ENCODE measurements at regions not wholly inside any gene's neighbourhood (a gene's known extent, or its start where the extent isn't known, plus 50 kb on each side); places are given as distances from the start of the nearest gene placed in this dataset.
"Not testable (repeated sequence)": the region's sequence is repeated elsewhere in the genome, so short reads cannot be mapped to it uniquely, and the experiment has no call there.

DNA sequence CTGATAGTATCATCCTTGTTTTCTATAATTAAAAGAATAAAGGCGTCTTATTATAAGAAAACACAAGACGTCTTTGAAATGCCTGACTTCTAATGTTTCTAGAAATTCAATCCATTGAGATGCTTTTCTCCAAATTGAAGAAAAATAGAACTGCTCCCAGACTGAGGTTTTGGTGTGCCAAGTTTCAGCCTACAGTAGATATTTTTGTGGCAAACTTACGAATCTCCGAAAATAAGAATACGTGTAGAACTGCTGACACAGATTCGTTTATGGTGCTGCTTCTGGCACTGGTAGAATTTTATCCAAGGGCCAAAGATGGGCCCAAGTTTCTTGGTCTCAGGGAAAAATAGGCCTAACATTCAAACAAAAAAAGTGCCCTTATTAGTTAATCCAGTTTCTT, 554.5 kb upstream of the NR5A2 start:
- DNase-seq (ENCODE audit: low read depth) = no peak
- H3K4me3 ChIP-seq (ENCODE audit: low read depth, low read length) = no peak overlapping the region
- TF ChIP-seq, protein P1, sequence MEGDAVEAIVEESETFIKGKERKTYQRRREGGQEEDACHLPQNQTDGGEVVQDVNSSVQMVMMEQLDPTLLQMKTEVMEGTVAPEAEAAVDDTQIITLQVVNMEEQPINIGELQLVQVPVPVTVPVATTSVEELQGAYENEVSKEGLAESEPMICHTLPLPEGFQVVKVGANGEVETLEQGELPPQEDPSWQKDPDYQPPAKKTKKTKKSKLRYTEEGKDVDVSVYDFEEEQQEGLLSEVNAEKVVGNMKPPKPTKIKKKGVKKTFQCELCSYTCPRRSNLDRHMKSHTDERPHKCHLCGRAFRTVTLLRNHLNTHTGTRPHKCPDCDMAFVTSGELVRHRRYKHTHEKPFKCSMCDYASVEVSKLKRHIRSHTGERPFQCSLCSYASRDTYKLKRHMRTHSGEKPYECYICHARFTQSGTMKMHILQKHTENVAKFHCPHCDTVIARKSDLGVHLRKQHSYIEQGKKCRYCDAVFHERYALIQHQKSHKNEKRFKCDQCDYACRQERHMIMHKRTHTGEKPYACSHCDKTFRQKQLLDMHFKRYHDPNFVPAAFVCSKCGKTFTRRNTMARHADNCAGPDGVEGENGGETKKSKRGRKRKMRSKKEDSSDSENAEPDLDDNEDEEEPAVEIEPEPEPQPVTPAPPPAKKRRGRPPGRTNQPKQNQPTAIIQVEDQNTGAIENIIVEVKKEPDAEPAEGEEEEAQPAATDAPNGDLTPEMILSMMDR (conservative IDR thresholded peaks at IDR 0.05; ENCODE audit: low read depth, low read length) = no peak

DNA sequence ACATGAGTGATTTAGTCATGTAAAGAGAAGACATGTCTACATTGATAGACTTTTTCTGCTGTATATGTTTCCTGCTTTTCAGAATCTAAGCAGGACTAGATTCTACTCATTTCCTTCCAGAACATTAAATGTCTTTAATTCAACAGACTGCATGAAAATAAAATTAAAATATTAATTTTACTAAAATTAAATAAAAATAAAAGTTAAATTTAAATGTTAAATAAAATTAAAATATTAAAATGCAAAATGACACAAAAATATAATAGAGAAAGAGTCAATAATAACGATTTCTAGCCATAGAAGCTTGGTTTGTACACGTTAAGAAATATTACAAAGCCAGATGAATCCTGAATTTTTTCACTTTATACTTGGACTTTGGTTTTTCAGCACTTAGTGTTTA, 552.8 kb upstream of the NR5A2 start:
- DNase-seq (ENCODE audit: low read depth) = no peak
- TF ChIP-seq, protein P1 (conservative IDR thresholded peaks at IDR 0.05; ENCODE audit: low read depth, low read length) = no peak
- H3K4me3 ChIP-seq (ENCODE audit: low read depth, low read length) = no peak overlapping the region

DNA sequence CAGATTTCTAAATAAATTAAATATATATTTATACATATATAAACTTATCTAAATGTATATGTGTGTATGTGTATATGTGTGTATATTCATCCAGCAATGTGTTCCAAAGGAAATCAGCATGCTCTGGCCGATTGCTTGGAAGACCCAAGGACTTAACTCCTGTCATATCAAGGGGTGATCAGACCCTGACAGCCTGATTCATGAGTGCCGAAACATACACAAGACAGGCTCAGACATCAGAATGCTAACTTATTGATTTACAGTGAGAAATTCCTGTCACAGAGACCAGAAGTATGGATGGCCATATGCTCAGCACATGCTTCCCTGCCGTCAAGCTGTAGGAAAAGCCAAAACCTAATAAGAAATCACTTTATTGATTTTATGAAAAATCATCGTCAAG, 545.1 kb upstream of the NR5A2 start:
- TF ChIP-seq, protein P1 (conservative IDR thresholded peaks at IDR 0.05; ENCODE audit: low read depth, low read length) = no peak
- no peak for DNase-seq (ENCODE audit: low read depth)
- no peak overlapping the region for H3K4me3 ChIP-seq (ENCODE audit: low read depth, low read length)

GRCh38 chr1:199489594-199489993, 537.9 kb upstream of the NR5A2 start:
- no peak overlapping the region for H3K4me3 ChIP-seq (ENCODE audit: low read depth, low read length)
- no peak for DNase-seq (ENCODE audit: low read depth)
- TF ChIP-seq, protein P1 (conservative IDR thresholded peaks at IDR 0.05; ENCODE audit: low read depth, low read length) = no peak

DNA sequence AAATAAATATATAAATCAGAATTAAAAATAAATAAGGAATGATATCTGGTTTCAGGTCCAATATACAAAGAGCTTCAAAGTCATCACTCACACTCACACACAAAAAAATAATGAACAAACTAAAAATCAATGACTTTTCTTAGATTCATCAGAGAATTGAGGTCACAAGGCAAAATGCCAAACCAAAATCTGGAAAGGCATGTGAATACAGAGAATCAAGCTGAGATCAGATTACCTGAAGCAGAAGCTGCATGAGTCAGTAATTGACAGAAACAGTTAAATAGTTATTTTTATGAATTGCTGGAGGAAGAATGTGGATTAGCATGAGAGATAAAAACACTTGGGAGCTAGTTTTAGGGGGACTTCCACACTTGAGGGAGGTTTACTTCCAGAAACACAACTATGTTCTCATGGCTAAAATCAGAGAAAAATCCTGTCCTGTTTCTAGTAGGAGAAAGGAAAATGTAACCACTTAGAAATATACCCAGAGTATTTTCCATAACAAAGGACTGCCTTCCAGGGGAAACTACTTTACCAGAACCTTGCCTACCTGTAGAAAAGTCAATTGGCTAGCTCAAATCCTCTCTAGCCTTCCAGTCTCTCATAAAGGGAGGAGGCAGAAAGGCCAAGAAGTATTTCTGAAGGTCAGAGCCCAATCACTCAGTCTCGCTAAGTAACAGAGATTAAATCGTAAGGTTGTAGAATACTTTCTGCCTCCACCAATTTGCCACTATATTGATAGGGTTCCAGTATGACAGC, 536.6 kb upstream of the NR5A2 start:
- TF ChIP-seq, protein P1 (conservative IDR thresholded peaks at IDR 0.05; ENCODE audit: low read depth, low read length) = no peak
- no peak overlapping the region for H3K4me3 ChIP-seq (ENCODE audit: low read depth, low read length)
- DNase-seq (ENCODE audit: low read depth) = peak; percentile 62

DNA sequence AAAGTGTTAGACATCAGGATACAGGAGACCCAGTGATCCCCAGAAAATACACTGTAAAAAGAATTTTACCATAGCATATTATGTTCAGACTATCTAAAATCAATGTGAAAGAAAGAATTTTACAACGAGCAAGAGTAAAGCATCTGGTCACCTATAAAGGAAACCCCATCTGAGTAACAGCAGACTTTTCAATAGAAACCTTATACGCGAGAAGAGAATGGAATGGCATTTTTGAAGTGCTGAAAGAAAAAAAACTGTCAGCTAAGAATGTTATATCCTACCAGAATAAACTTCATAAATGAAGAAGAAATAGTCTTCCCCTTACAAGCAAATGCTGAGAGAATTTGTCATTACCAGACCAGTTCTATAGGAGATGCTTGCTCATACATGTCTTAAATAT, 532.1 kb upstream of the NR5A2 start:
- no peak overlapping the region for H3K4me3 ChIP-seq (ENCODE audit: low read depth, low read length)
- no peak for DNase-seq (ENCODE audit: low read depth)
- TF ChIP-seq, protein P1 (conservative IDR thresholded peaks at IDR 0.05; ENCODE audit: low read depth, low read length) = no peak

DNA sequence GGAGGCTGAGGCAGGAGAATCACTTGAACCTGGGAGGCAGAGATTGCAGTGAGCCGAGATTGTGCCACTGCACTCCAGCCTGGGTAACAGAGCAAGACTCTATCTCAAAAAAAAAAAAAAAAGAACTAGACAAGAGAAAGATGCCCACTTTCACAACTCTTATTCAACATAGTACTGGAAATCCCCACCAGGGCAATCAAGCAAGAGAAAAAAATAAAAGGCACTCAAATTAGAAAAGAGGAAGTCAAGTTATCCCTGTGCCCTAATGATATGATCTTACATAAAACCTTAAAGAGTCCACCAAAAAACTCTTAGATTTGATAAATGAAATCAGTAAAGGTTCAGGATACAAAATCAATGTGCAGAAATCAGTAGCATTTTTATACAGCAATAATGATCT, 528.7 kb upstream of the NR5A2 start:
- H3K4me3 ChIP-seq (ENCODE audit: low read depth, low read length); DNase-seq (ENCODE audit: low read depth): not testable (repeated sequence)

Data from epithelial cell of proximal tubule (primary cell).